ENCODE measurements at regions not wholly inside any gene's neighbourhood (a gene's known extent, or its start where the extent isn't known, plus 50 kb on each side); places are given as distances from the start of the nearest gene placed in this dataset.
"Not testable (repeated sequence)": the region's sequence is repeated elsewhere in the genome, so short reads cannot be mapped to it uniquely, and the experiment has no call there.

GRCh38 chr4:132427125-132427524 is 722.0 kb upstream of the PCDH10 start:
- no peak overlapping the region for H3K4me3 ChIP-seq (ENCODE audit: low read length)
- TF ChIP-seq ZNF274 (IDR thresholded peaks at IDR 0.05; ENCODE audit: low read depth, low read length): no peak

- H3K4me3 ChIP-seq (ENCODE audit: low read length): no peak overlapping the region
- TF ChIP-seq ZNF274 (IDR thresholded peaks at IDR 0.05; ENCODE audit: low read depth, low read length): no peak
These were observed 712.0 kb upstream of the PCDH10 start for GRCh38 chr4:132437117-132437516.

- no peak overlapping the region for H3K4me3 ChIP-seq (ENCODE audit: low read length)
- no peak for TF ChIP-seq ZNF274 (IDR thresholded peaks at IDR 0.05; ENCODE audit: low read depth, low read length)
These were observed 703.7 kb upstream of the PCDH10 start for GRCh38 chr4:132445386-132445785.

DNA sequence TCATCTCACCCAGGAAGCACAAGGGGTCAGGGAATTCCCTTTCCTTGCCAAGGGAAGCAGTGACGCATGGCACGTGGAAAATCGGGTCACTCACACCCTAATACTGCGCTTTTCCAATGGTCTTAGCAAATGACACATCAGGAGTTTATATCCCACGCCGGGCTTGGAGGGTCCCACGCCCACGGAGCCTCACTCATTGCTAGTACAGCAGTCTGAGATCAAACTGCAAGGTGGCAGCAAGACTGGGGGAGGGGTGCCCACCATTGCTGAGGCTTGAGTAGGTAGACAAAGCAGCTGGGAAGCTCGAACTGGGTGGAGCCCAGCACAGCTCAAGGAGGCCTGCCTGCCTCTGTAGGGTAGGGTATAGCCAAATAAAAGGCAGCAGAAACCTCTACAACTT is 691.1 kb upstream of the PCDH10 start:
- not testable (repeated sequence) for H3K4me3 ChIP-seq (ENCODE audit: low read length)

DNA sequence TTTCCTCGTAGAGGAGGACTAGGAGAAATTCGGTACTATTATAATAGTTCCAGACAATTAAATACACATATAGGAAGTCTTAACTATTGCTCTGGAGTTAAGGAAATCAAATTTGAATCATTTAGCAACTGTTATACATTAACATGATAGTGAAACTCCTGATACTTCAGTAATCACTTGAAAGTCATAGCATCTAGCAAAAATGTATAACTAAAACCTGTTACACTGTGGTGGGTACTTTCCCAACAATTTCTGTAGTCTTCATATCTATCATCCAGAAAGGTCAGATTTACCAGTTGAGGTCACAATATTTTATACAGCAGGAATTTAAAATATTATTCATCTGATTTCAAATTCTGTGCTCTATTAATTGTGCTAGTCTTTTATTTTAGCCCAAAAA is 669.6 kb upstream of the PCDH10 start:
- no peak for TF ChIP-seq ZNF274 (IDR thresholded peaks at IDR 0.05; ENCODE audit: low read depth, low read length)
- H3K4me3 ChIP-seq (ENCODE audit: low read length): no peak overlapping the region

- TF ChIP-seq ZNF274 (IDR thresholded peaks at IDR 0.05; ENCODE audit: low read depth, low read length): no peak
- H3K4me3 ChIP-seq (ENCODE audit: low read length): no peak overlapping the region
These were observed 660.5 kb upstream of the PCDH10 start for GRCh38 chr4:132488555-132488954.

DNA sequence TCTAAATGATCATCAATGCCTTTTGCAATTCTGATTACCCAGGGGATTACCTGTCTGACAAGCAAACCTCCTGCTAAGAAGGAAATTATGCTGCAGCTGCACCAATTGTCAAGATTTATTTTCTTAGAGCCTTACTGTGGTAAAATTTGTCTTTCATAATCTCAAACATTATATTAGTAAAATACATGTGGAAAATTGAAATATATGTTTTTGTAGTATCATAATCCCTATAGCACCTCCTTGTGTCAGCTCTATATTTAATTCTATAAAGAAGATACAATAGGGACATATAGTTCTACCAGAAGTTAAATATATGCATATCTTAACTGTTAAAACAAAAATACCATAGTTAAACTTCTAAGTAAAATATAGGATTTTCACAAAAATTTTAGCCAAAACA is 655.6 kb upstream of the PCDH10 start:
- no peak for TF ChIP-seq ZNF274 (IDR thresholded peaks at IDR 0.05; ENCODE audit: low read depth, low read length)
- no peak overlapping the region for H3K4me3 ChIP-seq (ENCODE audit: low read length)

GRCh38 chr4:132495267-132495812 is 653.8 kb upstream of the PCDH10 start:
- not testable (repeated sequence) for H3K4me3 ChIP-seq (ENCODE audit: low read length)

GRCh38 chr4:132498215-132498614 is 650.9 kb upstream of the PCDH10 start:
- no peak overlapping the region for H3K4me3 ChIP-seq (ENCODE audit: low read length)
- no peak for TF ChIP-seq ZNF274 (IDR thresholded peaks at IDR 0.05; ENCODE audit: low read depth, low read length)

- H3K4me3 ChIP-seq (ENCODE audit: low read length): no peak overlapping the region
- TF ChIP-seq ZNF274 (IDR thresholded peaks at IDR 0.05; ENCODE audit: low read depth, low read length): no peak
These were observed 647.0 kb upstream of the PCDH10 start for GRCh38 chr4:132502096-132502552.

DNA sequence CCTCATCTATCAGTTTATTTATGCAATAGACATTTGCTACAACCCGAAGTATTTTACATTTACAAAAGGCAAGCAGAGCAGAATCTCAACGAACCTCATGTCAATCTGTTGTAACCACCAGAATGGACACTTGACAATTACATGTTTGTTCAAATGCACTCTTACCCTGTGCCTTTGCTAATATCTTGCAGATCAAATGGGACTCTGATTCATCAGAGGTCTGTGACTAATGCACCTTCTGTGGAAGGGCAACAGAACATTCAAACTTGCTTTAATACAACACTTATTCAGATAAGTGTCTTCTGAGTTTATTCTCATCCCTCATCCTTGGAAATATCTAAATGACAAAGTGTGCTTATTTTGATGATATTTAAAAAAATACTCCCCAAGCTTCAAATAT is 644.7 kb upstream of the PCDH10 start:
- no peak for TF ChIP-seq ZNF274 (IDR thresholded peaks at IDR 0.05; ENCODE audit: low read depth, low read length)
- no peak overlapping the region for H3K4me3 ChIP-seq (ENCODE audit: low read length)

DNA sequence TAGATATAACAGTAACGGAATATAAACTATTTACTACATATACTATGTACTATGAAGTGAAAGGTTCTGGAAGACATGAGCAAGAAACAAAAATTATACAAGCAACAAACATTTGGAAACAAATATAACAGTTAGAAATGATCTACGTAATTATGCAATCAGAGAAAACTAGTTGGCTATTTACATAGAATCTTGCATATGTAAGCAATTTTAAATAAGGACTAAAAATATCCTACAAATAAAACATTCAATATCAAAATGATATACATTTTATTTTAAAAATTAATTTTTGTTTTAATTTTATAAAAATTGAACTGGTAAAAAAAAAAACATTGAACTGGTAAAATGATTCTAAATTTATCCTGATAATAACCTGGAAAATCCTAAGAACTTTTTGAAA is 642.5 kb upstream of the PCDH10 start:
- H3K4me3 ChIP-seq (ENCODE audit: low read length): no peak overlapping the region
- no peak for TF ChIP-seq ZNF274 (IDR thresholded peaks at IDR 0.05; ENCODE audit: low read depth, low read length)

DNA sequence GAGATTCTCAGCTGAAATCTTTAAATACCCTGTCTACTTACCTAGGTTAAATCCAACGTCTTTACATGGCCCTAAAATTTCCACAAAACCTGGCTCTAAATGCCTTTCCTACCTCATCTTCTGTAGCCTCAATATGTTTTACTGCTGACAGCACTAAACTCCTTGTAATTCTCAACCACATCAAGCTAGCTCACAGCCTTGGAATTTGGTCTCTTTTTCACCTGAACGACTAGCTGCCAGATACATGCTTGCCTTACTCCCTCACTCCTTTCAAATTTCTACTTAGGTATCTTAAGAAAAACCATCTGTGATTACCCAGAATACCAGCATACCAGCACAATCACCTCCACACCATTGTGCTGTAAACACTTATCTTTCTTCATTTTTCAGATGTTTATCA is 635.6 kb upstream of the PCDH10 start:
- no peak for TF ChIP-seq ZNF274 (IDR thresholded peaks at IDR 0.05; ENCODE audit: low read depth, low read length)
- H3K4me3 ChIP-seq (ENCODE audit: low read length): no peak overlapping the region

GRCh38 chr4:132526652-132527051 is 622.4 kb upstream of the PCDH10 start:
- no peak overlapping the region for H3K4me3 ChIP-seq (ENCODE audit: low read length)
- TF ChIP-seq ZNF274 (IDR thresholded peaks at IDR 0.05; ENCODE audit: low read depth, low read length): no peak

- no peak overlapping the region for H3K4me3 ChIP-seq (ENCODE audit: low read length)
These were observed 621.3 kb upstream of the PCDH10 start for GRCh38 chr4:132527817-132528216.

DNA sequence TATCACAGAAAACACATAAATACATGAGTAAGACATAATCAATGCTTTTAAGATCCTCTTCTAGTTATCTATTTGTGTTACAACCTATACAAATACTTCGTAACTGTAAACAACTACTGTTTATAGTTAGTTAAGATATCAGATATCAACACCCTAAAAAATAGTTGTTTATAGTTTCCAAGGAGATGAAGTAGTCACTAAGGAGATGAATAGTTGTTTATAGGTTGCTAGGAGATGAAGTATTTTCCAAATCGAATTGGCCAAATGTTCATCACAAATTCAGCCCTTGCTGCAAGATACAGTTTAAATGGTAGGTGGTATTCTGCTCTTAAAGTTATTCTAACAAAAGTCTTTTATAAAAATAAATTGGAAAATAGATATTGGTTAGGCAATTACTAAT is 618.2 kb upstream of the PCDH10 start:
- TF ChIP-seq ZNF274 (IDR thresholded peaks at IDR 0.05; ENCODE audit: low read depth, low read length): no peak
- H3K4me3 ChIP-seq (ENCODE audit: low read length): no peak overlapping the region

More at GRCh38 chr4:132527817-132528216, 621.3 kb upstream of the PCDH10 start:
- no peak for TF ChIP-seq ZNF274 (IDR thresholded peaks at IDR 0.05; ENCODE audit: low read depth, low read length)

All from GM08714 (cell line).